ENCODE measurements at regions not wholly inside any gene's neighbourhood (a gene's known extent, or its start where the extent isn't known, plus 50 kb on each side); places are given as distances from the start of the nearest gene placed in this dataset.
"Not testable (repeated sequence)": the region's sequence is repeated elsewhere in the genome, so short reads cannot be mapped to it uniquely, and the experiment has no call there.

- no peak for DNase-seq (ENCODE audit: low read depth in 2 of 2)
- no peak overlapping the region for H3K27ac ChIP-seq (ENCODE audit: insufficient read depth, low read length)
- no peak overlapping the region for H3K4me2 ChIP-seq (ENCODE audit: extremely low read depth, insufficient read depth, low read length)
- H3K9me3 ChIP-seq (ENCODE audit: control insufficient read depth, insufficient read depth, low read depth, low read length), result no peaks in the 10 kb centered on the region
- no peak for TF ChIP-seq CTCF (conservative IDR thresholded peaks at IDR 0.05 in 1 of 2, IDR thresholded peaks at IDR 0.05 in 1 of 2; ENCODE audit: low read depth in 1 of 2, low read length in 2 of 2)
- no peak for TF ChIP-seq EZH2 (IDR thresholded peaks at IDR 0.05; ENCODE audit: low read length, missing control alignments)
- H4K20me1 ChIP-seq (ENCODE audit: control insufficient read depth, extremely low read depth, insufficient read depth, low read length), result no peaks in the 10 kb centered on the region
- H3K4me3 ChIP-seq (replicated peaks in 1 of 4; ENCODE audit: control extremely low read depth in 1 of 4, insufficient read depth in 1 of 4, low read depth in 3 of 4, low read length in 4 of 4), result no peak overlapping the region
- no peaks in the 10 kb centered on the region for H3K27me3 ChIP-seq (ENCODE audit: control insufficient read depth, insufficient read depth, low read length)
- no peaks in the 10 kb centered on the region for H3K36me3 ChIP-seq (ENCODE audit: control insufficient read depth, insufficient read depth, low read length)
- no peaks in the 10 kb centered on the region for H3K79me2 ChIP-seq (ENCODE audit: control insufficient read depth, insufficient read depth, low read length)
- H3K9ac ChIP-seq (ENCODE audit: insufficient read depth, low read length), result no peak overlapping the region
- H2AFZ ChIP-seq (ENCODE audit: low read length), result no peak overlapping the region
- H3K4me1 ChIP-seq (ENCODE audit: control insufficient read depth, extremely low read depth, insufficient read depth, low read length), result no peaks in the 10 kb centered on the region
Observed at GRCh38 chr1:184879876-184880557, 94.3 kb downstream of the NIBAN1 start.

- Histone ChIP-seq H3K79me2 (ENCODE audit: control insufficient read depth, insufficient read depth, low read length) (no peaks in the 10 kb centered on the region), H3K9ac (ENCODE audit: insufficient read depth, low read length) (no peak overlapping the region), H3K27ac (ENCODE audit: insufficient read depth, low read length) (no peak overlapping the region), H3K9me3 (ENCODE audit: control insufficient read depth, insufficient read depth, low read depth, low read length) (no peaks in the 10 kb centered on the region), H2AFZ (ENCODE audit: low read length) (no peak overlapping the region), H3K36me3 (ENCODE audit: control insufficient read depth, insufficient read depth, low read length) (no peaks in the 10 kb centered on the region), H3K27me3 (ENCODE audit: control insufficient read depth, insufficient read depth, low read length) (no peaks in the 10 kb centered on the region), H3K4me2 (ENCODE audit: extremely low read depth, insufficient read depth, low read length) (no peak overlapping the region), H4K20me1 (ENCODE audit: control insufficient read depth, extremely low read depth, insufficient read depth, low read length) (no peaks in the 10 kb centered on the region), H3K4me1 (ENCODE audit: control insufficient read depth, extremely low read depth, insufficient read depth, low read length) (no peaks in the 10 kb centered on the region), H3K4me3 (replicated peaks in 1 of 4; ENCODE audit: control extremely low read depth in 1 of 4, insufficient read depth in 1 of 4, low read depth in 3 of 4, low read length in 4 of 4) (no peak overlapping the region)
- no peak for DNase-seq (ENCODE audit: low read depth in 2 of 2)
- no peak for TF ChIP-seq EZH2 (IDR thresholded peaks at IDR 0.05; ENCODE audit: low read length, missing control alignments)
- no peak for TF ChIP-seq CTCF (conservative IDR thresholded peaks at IDR 0.05 in 1 of 2, IDR thresholded peaks at IDR 0.05 in 1 of 2; ENCODE audit: low read depth in 1 of 2, low read length in 2 of 2)
Observed at GRCh38 chr1:184878602-184879001, 95.7 kb downstream of the NIBAN1 start.

- no peaks in the 10 kb centered on the region for H3K9me3 ChIP-seq (ENCODE audit: control insufficient read depth, insufficient read depth, low read depth, low read length)
- TF ChIP-seq CTCF (conservative IDR thresholded peaks at IDR 0.05 in 1 of 2, IDR thresholded peaks at IDR 0.05 in 1 of 2; ENCODE audit: low read depth in 1 of 2, low read length in 2 of 2) (no peak), EZH2 (IDR thresholded peaks at IDR 0.05; ENCODE audit: low read length, missing control alignments) (no peak)
- no peaks in the 10 kb centered on the region for H3K27me3 ChIP-seq (ENCODE audit: control insufficient read depth, insufficient read depth, low read length)
- no peak overlapping the region for H2AFZ ChIP-seq (ENCODE audit: low read length)
- no peak overlapping the region for H3K27ac ChIP-seq (ENCODE audit: insufficient read depth, low read length)
- no peak overlapping the region for H3K9ac ChIP-seq (ENCODE audit: insufficient read depth, low read length)
- no peaks in the 10 kb centered on the region for H4K20me1 ChIP-seq (ENCODE audit: control insufficient read depth, extremely low read depth, insufficient read depth, low read length)
- no peaks in the 10 kb centered on the region for H3K79me2 ChIP-seq (ENCODE audit: control insufficient read depth, insufficient read depth, low read length)
- H3K4me1 ChIP-seq (ENCODE audit: control insufficient read depth, extremely low read depth, insufficient read depth, low read length), result no peaks in the 10 kb centered on the region
- H3K36me3 ChIP-seq (ENCODE audit: control insufficient read depth, insufficient read depth, low read length), result no peaks in the 10 kb centered on the region
- DNase-seq (ENCODE audit: low read depth in 2 of 2), result no peak
- H3K4me3 ChIP-seq (replicated peaks in 1 of 4; ENCODE audit: control extremely low read depth in 1 of 4, insufficient read depth in 1 of 4, low read depth in 3 of 4, low read length in 4 of 4), result no peak overlapping the region
- no peak overlapping the region for H3K4me2 ChIP-seq (ENCODE audit: extremely low read depth, insufficient read depth, low read length)
Observed at GRCh38 chr1:184878002-184878401, 96.3 kb downstream of the NIBAN1 start.

GRCh38 chr1:184876015-184876414 lies 98.3 kb downstream of the NIBAN1 start:
- H3K4me1 ChIP-seq (ENCODE audit: control insufficient read depth, extremely low read depth, insufficient read depth, low read length); H3K27ac ChIP-seq (ENCODE audit: insufficient read depth, low read length): not testable (repeated sequence)

More at GRCh38 chr1:184876015-184876414, 98.3 kb downstream of the NIBAN1 start:
- H2AFZ ChIP-seq (ENCODE audit: low read length); H3K9me3 ChIP-seq (ENCODE audit: control insufficient read depth, insufficient read depth, low read depth, low read length); H4K20me1 ChIP-seq (ENCODE audit: control insufficient read depth, extremely low read depth, insufficient read depth, low read length); H3K27me3 ChIP-seq (ENCODE audit: control insufficient read depth, insufficient read depth, low read length); H3K4me2 ChIP-seq (ENCODE audit: extremely low read depth, insufficient read depth, low read length); H3K36me3 ChIP-seq (ENCODE audit: control insufficient read depth, insufficient read depth, low read length); H3K4me3 ChIP-seq (replicated peaks in 1 of 4; ENCODE audit: control extremely low read depth in 1 of 4, insufficient read depth in 1 of 4, low read depth in 3 of 4, low read length in 4 of 4); DNase-seq (ENCODE audit: low read depth in 2 of 2); H3K79me2 ChIP-seq (ENCODE audit: control insufficient read depth, insufficient read depth, low read length); H3K9ac ChIP-seq (ENCODE audit: insufficient read depth, low read length): not testable (repeated sequence)

All from fibroblast of lung (primary cell).